GM21529 (cell line): ENCODE measurements at regions not wholly inside any gene's neighbourhood (a gene's known extent, or its start where the extent isn't known, plus 50 kb on each side); places are given as distances from the start of the nearest gene placed in this dataset.
"Not testable (repeated sequence)": the region's sequence is repeated elsewhere in the genome, so short reads cannot be mapped to it uniquely, and the experiment has no call there.

Experiments used
- ATAC-seq: cut with Tn5 transposase; IDR thresholded peaks from one replicate; pipeline ENCODE4 v1.9.1; 2021; ENCODE audit not compliant: unreplicated experiment

- no peak for ATAC-seq
Measured at GRCh38 chr4:120005527-120005926, 61.1 kb downstream of the MAD2L1 start.

GRCh38 chr4:120005076-120005475 lies 61.6 kb downstream of the MAD2L1 start:
- ATAC-seq = no peak

DNA sequence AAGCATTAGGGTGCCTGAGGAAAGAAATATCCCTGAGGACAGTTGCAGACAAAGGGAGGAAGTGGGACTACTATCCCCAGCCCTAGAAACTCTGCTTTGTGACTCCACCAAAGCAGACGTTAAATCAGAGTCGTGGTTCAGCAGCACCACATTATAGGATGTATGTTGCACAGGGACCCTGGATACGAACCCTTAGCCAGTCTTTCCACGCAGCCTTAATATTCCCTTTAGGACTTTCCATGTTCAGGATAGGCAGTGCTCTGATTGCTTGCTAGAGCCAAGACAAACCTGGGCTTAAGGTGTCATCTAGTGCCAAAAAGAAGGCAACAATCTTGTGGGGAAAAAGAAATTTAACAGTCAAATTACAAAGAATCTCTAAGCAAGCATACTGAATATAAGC lies 62.6 kb downstream of the MAD2L1 start:
- ATAC-seq = no peak

- no peak for ATAC-seq
Measured at GRCh38 chr4:120003193-120003592, 63.5 kb downstream of the MAD2L1 start.

- ATAC-seq = no peak
Measured at GRCh38 chr4:120001850-120002249, 64.8 kb downstream of the MAD2L1 start.

DNA sequence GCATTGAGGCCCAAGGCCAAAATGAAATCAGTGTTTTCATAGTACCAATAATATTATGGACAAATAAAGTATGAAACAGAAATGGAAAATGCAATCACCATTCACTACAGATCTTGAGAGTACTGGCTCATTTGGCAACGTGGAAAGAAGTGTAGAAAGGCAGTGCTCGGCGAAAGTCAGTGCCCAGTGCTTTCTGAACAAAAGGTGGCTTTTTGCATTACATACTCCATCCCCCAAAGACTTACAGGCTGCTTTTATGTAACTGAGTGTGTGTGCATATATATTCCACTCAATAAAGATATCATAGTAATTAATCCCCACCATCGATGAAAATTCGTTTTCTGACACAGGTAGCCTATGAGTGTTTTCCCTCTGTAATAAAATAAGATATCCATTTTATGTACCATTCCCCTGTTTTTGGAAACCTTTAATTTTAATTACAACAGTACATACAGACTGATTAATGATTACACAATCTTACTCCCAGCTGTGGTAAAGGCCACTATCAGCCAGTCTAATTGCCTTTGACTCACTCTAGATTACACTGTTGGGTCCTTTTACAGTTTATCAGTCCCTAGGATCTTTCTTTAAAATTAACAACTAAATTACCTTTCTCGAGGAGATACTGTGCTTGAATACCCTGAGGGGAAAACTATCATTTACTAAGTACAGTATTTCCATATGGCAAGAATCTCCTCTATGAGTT lies 65.9 kb downstream of the MAD2L1 start:
- ATAC-seq = no peak

DNA sequence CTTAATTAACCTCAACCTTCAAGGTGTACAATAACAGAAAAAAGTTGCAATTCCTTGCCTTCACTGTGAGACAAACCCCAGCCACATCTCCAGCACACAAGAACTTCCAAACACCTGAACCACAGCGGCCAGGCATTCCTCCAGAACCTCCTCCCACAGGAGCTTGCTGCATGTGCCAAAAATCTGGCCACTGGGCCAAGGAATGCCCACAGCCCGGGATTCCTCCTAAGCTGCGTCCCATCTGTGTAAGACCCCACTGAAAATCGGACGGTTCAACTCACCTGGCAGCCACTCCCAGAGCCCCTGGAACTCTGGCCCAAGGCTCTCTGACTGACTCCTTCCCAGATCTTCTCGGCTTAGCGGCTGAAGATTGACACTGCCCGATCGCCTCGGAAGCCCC lies 70.6 kb downstream of the MAD2L1 start:
- not testable (repeated sequence) for ATAC-seq

DNA sequence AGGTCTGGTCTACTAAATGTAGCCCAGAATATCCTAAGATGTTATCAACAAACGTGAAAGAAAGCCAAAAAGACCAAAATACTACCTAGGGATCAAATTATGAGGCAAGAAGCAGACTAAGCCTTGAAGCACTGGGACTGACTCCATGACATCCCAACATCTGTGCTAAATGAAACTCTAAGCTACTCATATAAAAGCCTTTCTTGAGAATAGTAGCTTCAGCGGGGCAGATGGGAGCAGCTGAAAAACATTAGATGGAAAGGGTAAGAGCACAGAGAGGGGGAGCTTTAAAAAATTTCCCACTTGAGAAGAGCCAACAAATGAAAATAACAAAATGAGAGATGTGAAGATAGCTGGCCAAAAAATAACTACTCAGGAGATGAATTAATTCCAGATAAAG lies 81.7 kb downstream of the MAD2L1 start:
- no peak for ATAC-seq

DNA sequence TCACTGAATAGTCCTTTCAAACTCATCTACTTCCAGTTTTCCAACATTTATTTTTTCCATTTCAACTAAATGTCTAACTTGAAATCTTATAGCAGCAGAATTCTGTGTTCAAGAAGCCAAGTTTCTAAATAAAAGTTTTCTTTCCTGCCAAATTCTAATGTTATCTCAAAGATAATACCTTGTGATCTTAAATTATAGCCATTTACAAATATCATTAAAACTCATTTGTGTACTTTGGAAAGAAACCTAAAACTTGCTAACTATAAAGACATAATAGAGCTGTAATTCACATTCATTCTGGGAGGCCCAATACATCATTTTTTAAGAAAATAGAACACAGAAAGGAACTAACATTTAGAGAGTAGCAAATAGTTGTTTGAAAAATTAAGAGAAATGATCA lies 83.9 kb downstream of the MAD2L1 start:
- ATAC-seq = no peak

GRCh38 chr4:119980456-119980855 lies 86.2 kb downstream of the MAD2L1 start:
- ATAC-seq = no peak

DNA sequence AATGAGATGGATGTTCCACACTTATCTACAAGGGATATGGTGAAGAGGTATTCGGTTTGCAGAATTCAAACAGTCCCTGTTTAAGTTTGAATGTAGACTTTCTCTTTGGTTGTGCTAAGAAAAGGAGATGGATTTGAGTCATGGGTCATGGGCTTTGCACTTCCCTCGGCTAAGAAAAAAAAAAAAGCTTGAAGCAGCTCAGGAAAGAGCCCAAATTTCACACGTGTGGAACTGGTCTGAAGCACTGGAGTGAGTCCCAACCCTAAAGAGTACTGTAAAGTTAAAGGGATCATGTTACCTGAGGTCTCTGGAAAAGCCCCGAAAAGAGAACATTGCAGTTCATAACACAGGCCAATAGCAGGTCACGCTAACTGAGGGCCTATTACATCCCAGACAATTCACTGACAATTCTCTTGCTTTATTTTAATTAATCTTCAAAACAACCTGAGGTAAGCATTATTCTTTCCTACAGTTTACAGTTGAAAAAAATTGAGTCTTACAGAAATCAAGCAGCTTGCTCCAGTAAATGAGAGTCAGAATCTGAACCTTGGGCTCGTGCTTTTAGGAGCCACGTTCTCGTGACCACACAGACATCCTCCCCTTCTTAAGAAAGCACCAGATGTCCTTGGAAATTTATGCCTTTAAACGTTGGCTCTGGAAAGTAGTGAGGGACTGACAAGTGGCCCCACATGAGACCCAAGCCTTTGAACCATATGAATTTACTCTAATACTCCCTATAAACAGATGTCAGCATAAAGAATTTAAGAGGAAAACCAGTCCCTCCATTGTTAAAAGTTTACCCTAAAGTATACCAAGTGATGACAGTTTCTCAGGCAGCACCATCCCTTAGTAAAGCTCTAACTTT lies 89.3 kb downstream of the MAD2L1 start:
- ATAC-seq = no peak

GRCh38 chr4:119971431-119972084 lies 95.1 kb downstream of the MAD2L1 start:
- ATAC-seq = no peak

GRCh38 chr4:119962631-119963030 lies 104.0 kb downstream of the MAD2L1 start:
- ATAC-seq = no peak

- ATAC-seq = no peak
Measured at GRCh38 chr4:119958983-119959382, 107.7 kb downstream of the MAD2L1 start.

GRCh38 chr4:119955256-119955655 lies 111.4 kb downstream of the MAD2L1 start:
- ATAC-seq = no peak

GRCh38 chr4:119954487-119954886 lies 112.2 kb downstream of the MAD2L1 start:
- not testable (repeated sequence) for ATAC-seq

- no peak for ATAC-seq
Measured at GRCh38 chr4:119946359-119946758, 120.3 kb downstream of the MAD2L1 start.

DNA sequence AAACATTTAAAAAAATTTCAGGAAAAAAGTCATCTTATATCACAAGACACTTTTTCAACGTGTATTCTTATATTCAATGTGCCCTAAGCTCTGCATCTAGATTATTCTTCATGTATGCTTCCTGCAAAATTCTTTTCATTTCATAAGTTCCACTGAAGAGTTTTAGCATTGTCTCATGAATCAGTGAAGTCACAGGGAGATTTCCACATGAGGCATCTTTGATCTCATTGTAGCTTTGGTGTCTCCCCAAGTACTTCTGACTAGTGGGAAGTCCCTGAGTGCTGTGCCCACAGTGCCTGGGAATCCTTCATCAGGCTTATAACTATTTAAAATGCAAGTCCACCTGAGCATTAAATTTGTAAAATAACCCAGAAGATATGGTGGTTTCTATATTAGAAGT lies 123.8 kb downstream of the MAD2L1 start:
- ATAC-seq = no peak

GRCh38 chr4:119940557-119940956 lies 126.1 kb downstream of the MAD2L1 start:
- no peak for ATAC-seq

DNA sequence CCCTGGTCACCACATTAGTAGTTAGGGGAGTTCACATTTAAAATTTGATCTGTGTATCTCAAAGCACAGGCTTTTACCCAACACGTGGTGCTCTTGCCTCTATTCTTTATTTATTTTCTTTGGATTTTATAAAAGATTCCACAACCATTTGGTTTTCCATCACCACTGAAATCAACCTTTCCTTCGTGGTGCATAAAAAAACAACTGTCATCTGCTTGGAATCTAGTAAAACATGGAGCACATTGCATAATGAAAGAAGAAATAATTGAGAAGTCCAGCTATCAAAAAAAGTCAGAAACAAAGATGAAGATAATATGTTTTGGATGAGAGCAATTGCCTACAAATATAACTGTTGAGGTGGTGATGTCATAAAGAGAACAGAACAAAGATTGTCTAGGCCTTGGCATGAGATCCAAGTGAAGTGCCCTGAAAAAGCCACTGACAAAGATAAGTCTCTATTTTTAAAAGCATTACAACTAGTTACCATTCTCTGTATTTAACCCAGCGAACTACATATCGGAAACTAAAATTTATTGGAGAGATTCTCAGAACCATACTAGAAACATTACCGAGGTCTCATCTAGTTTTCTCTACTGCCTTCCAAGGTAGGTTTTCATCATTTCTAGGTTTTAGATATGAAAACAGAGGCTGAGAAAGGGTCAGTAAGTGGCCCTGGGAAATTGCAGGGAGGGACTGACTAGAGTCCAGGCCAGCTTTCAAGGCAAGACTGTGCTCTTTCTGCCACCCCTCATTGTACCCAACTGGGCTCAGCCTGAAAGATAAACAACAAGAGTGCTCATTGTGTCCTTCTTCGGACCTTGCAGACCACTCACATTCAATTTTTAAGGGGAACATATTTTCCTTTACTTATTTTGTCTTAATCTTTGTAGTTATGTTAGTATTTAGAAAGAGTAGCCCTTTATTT lies 127.3 kb downstream of the MAD2L1 start:
- no peak for ATAC-seq

DNA sequence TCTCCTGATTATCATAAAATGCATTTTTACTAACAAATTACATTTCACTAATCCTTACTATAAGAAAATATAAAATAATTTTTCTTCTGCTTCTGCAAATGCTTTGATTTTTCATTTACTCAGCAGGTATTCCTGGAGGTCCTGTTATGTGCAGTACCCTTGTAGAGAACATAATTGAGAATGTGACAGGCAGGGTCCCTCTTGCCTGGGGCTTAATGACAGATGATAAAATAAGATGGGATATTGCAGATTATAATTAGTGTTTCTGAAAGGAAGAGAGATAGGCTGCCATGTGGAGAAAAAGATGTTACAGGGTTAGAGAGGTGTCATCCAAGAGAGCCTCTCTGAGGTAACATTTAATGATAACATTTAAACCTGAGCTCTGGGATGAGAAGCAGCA lies 128.9 kb downstream of the MAD2L1 start:
- ATAC-seq = no peak
